Muscle of arm (tissue), 1 donor: ENCODE measurements at regions not wholly inside any gene's neighbourhood (a gene's known extent, or its start where the extent isn't known, plus 50 kb on each side); places are given as distances from the start of the nearest gene placed in this dataset.

Experiments
- DNase-seq: peaks from one replicate; pipeline ENCODE4 v3.0.0-alpha.2; 2013

GRCh38 chr15:94100863-94101262 lies 130.5 kb upstream of the MCTP2 start:
- DNase-seq = no peak

GRCh38 chr15:94099574-94099960 lies 131.8 kb upstream of the MCTP2 start:
- no peak for DNase-seq

GRCh38 chr15:94098921-94099573 lies 132.3 kb upstream of the MCTP2 start:
- DNase-seq = no peak

- DNase-seq = no peak
These were observed 133.8 kb upstream of the MCTP2 start for GRCh38 chr15:94097552-94097951.

- DNase-seq = no peak
These were observed 137.1 kb upstream of the MCTP2 start for GRCh38 chr15:94094310-94094709.

GRCh38 chr15:94086341-94086740 lies 145.0 kb upstream of the MCTP2 start:
- DNase-seq = no peak

GRCh38 chr15:94083467-94084052 lies 147.8 kb upstream of the MCTP2 start:
- DNase-seq = no peak

GRCh38 chr15:94081829-94082228 lies 149.5 kb upstream of the MCTP2 start:
- no peak for DNase-seq

- DNase-seq = no peak
These were observed 150.3 kb upstream of the MCTP2 start for GRCh38 chr15:94080989-94081605.

GRCh38 chr15:94080416-94080815 lies 150.9 kb upstream of the MCTP2 start:
- DNase-seq = no peak

GRCh38 chr15:94079968-94080367 lies 151.4 kb upstream of the MCTP2 start:
- DNase-seq = no peak

- no peak for DNase-seq
These were observed 151.9 kb upstream of the MCTP2 start for GRCh38 chr15:94079459-94079858.

GRCh38 chr15:94077938-94078337 lies 153.4 kb upstream of the MCTP2 start:
- DNase-seq = no peak

- peak; percentile 91 for DNase-seq
These were observed 156.0 kb upstream of the MCTP2 start for GRCh38 chr15:94075349-94075748.

GRCh38 chr15:94070356-94071295 lies 160.7 kb upstream of the MCTP2 start:
- DNase-seq = no peak

- DNase-seq = no peak
These were observed 161.5 kb upstream of the MCTP2 start for GRCh38 chr15:94069844-94070243.

- no peak for DNase-seq
These were observed 164.6 kb upstream of the MCTP2 start for GRCh38 chr15:94066811-94067210.

GRCh38 chr15:94066046-94066445 lies 165.3 kb upstream of the MCTP2 start:
- DNase-seq = no peak

GRCh38 chr15:94064676-94065313 lies 166.6 kb upstream of the MCTP2 start:
- no peak for DNase-seq

GRCh38 chr15:94061041-94061440 lies 170.3 kb upstream of the MCTP2 start:
- no peak for DNase-seq

- no peak for DNase-seq
These were observed 172.3 kb upstream of the MCTP2 start for GRCh38 chr15:94059013-94059587.

- DNase-seq = no peak
These were observed 174.1 kb upstream of the MCTP2 start for GRCh38 chr15:94057305-94057704.
